ENCODE measurements at regions not wholly inside any gene's neighbourhood (a gene's known extent, or its start where the extent isn't known, plus 50 kb on each side); places are given as distances from the start of the nearest gene placed in this dataset.

GRCh38 chr4:115729739-115730266 lies 616.4 kb upstream of the NDST4 start:
- DNase-seq, result no peak

- DNase-seq, result no peak
Observed at GRCh38 chr4:115723621-115724020, 610.2 kb upstream of the NDST4 start.

- no peak for DNase-seq
Observed at GRCh38 chr4:115720611-115721010, 607.2 kb upstream of the NDST4 start.

- no peak for DNase-seq
Observed at GRCh38 chr4:115711575-115711974, 598.2 kb upstream of the NDST4 start.

GRCh38 chr4:115688961-115689360 lies 575.5 kb upstream of the NDST4 start:
- DNase-seq, result no peak

GRCh38 chr4:115687052-115687755 lies 573.8 kb upstream of the NDST4 start:
- DNase-seq, result no peak

- no peak for DNase-seq
Observed at GRCh38 chr4:115678425-115678941, 565.1 kb upstream of the NDST4 start.

- DNase-seq, result no peak
Observed at GRCh38 chr4:115675719-115676118, 562.3 kb upstream of the NDST4 start.

GRCh38 chr4:115674485-115674884 lies 561.1 kb upstream of the NDST4 start:
- DNase-seq, result no peak

- no peak for DNase-seq
Observed at GRCh38 chr4:115671581-115671980, 558.2 kb upstream of the NDST4 start.

- no peak for DNase-seq
Observed at GRCh38 chr4:115670930-115671329, 557.5 kb upstream of the NDST4 start.

GRCh38 chr4:115668396-115668795 lies 555.0 kb upstream of the NDST4 start:
- no peak for DNase-seq

GRCh38 chr4:115664285-115664684 lies 550.9 kb upstream of the NDST4 start:
- DNase-seq, result peak; percentile 1

- no peak for DNase-seq
Observed at GRCh38 chr4:115660465-115660864, 547.0 kb upstream of the NDST4 start.

GRCh38 chr4:115657991-115658650 lies 544.7 kb upstream of the NDST4 start:
- no peak for DNase-seq

- DNase-seq, result no peak
Observed at GRCh38 chr4:115655626-115656025, 542.2 kb upstream of the NDST4 start.

GRCh38 chr4:115648786-115649185 lies 535.4 kb upstream of the NDST4 start:
- no peak for DNase-seq

GRCh38 chr4:115629270-115629669 lies 515.9 kb upstream of the NDST4 start:
- DNase-seq, result no peak

GRCh38 chr4:115609631-115610030 lies 496.2 kb upstream of the NDST4 start:
- no peak for DNase-seq

GRCh38 chr4:115607311-115607710 lies 493.9 kb upstream of the NDST4 start:
- no peak for DNase-seq

GRCh38 chr4:115596265-115597001 lies 483.0 kb upstream of the NDST4 start:
- no peak for DNase-seq

GRCh38 chr4:115580901-115581300 lies 467.5 kb upstream of the NDST4 start:
- no peak for DNase-seq

- DNase-seq, result no peak
Observed at GRCh38 chr4:115575851-115576250, 462.4 kb upstream of the NDST4 start.

GRCh38 chr4:115562506-115562905 lies 449.1 kb upstream of the NDST4 start:
- no peak for DNase-seq

Measured in NCI-H2227 treated with DMSO at 0.1 percent for 48 hours (cell line).